ENCODE measurements at regions not wholly inside any gene's neighbourhood (a gene's known extent, or its start where the extent isn't known, plus 50 kb on each side); places are given as distances from the start of the nearest gene placed in this dataset.

- DNase-seq, result no peak
- peaks cover 4% of the 10 kb centered on the region for H3K27me3 Mint-ChIP-seq (ENCODE audit: low read depth, poor library complexity)
- no peak for TF ChIP-seq CTCF (IDR thresholded peaks at IDR 0.05)
- no peaks in the 10 kb centered on the region for H3K36me3 Mint-ChIP-seq (ENCODE audit: low read depth)
- no peak overlapping the region for H3K27ac Mint-ChIP-seq
- no peaks in the 10 kb centered on the region for H3K9me3 Mint-ChIP-seq
- H3K4me3 Mint-ChIP-seq, result no peak overlapping the region
- no peaks in the 10 kb centered on the region for H3K4me1 Mint-ChIP-seq
Measured at GRCh38 chr6:138631566-138631965, 132.3 kb upstream of the NHSL1 start.

- Mint-ChIP-seq H3K27me3 (ENCODE audit: low read depth, poor library complexity) (no peaks in the 10 kb centered on the region), H3K9me3 (no peaks in the 10 kb centered on the region), H3K4me1 (no peaks in the 10 kb centered on the region), H3K36me3 (ENCODE audit: low read depth) (no peaks in the 10 kb centered on the region), H3K27ac (no peak overlapping the region), H3K4me3 (no peak overlapping the region)
- no peak for TF ChIP-seq CTCF (IDR thresholded peaks at IDR 0.05)
- no peak for DNase-seq
Measured at GRCh38 chr6:138637822-138638221, 135.7 kb upstream of the CCDC28A start.

- no peak overlapping the region for H3K27ac Mint-ChIP-seq
- no peak for TF ChIP-seq CTCF (IDR thresholded peaks at IDR 0.05)
- H3K4me3 Mint-ChIP-seq, result no peak overlapping the region
- H3K9me3 Mint-ChIP-seq, result no peaks in the 10 kb centered on the region
- no peaks in the 10 kb centered on the region for H3K27me3 Mint-ChIP-seq (ENCODE audit: low read depth, poor library complexity)
- H3K4me1 Mint-ChIP-seq, result no peaks in the 10 kb centered on the region
- no peak for DNase-seq
- H3K36me3 Mint-ChIP-seq (ENCODE audit: low read depth), result no peaks in the 10 kb centered on the region
Measured at GRCh38 chr6:138638604-138639003, 135.0 kb upstream of the CCDC28A start.

GRCh38 chr6:138640028-138640427 lies 133.5 kb upstream of the CCDC28A start:
- Mint-ChIP-seq H3K4me1 (no peaks in the 10 kb centered on the region), H3K9me3 (no peaks in the 10 kb centered on the region), H3K36me3 (ENCODE audit: low read depth) (no peaks in the 10 kb centered on the region), H3K27ac (no peak overlapping the region), H3K4me3 (no peak overlapping the region), H3K27me3 (ENCODE audit: low read depth, poor library complexity) (no peaks in the 10 kb centered on the region)
- DNase-seq, result no peak
- TF ChIP-seq CTCF (IDR thresholded peaks at IDR 0.05), result no peak

GRCh38 chr6:138643210-138643609 lies 130.4 kb upstream of the CCDC28A start:
- Mint-ChIP-seq H3K36me3 (ENCODE audit: low read depth) (no peaks in the 10 kb centered on the region), H3K27ac (no peak overlapping the region), H3K4me1 (no peaks in the 10 kb centered on the region), H3K4me3 (no peak overlapping the region), H3K27me3 (ENCODE audit: low read depth, poor library complexity) (no peaks in the 10 kb centered on the region), H3K9me3 (no peaks in the 10 kb centered on the region)
- DNase-seq, result no peak
- TF ChIP-seq CTCF (IDR thresholded peaks at IDR 0.05), result no peak

GRCh38 chr6:138645976-138646640 lies 127.5 kb upstream of the CCDC28A start:
- H3K9me3 Mint-ChIP-seq, result no peaks in the 10 kb centered on the region
- H3K4me3 Mint-ChIP-seq, result no peak overlapping the region
- peaks cover 6% of the 10 kb centered on the region for H3K4me1 Mint-ChIP-seq
- TF ChIP-seq CTCF (IDR thresholded peaks at IDR 0.05), result no peak
- H3K27ac Mint-ChIP-seq, result no peak overlapping the region
- H3K36me3 Mint-ChIP-seq (ENCODE audit: low read depth), result no peaks in the 10 kb centered on the region
- DNase-seq, result no peak
- no peaks in the 10 kb centered on the region for H3K27me3 Mint-ChIP-seq (ENCODE audit: low read depth, poor library complexity)
